GM21515 (cell line): ENCODE measurements at regions not wholly inside any gene's neighbourhood (a gene's known extent, or its start where the extent isn't known, plus 50 kb on each side); places are given as distances from the start of the nearest gene placed in this dataset.
"Not testable (repeated sequence)": the region's sequence is repeated elsewhere in the genome, so short reads cannot be mapped to it uniquely, and the experiment has no call there.

ENCODE experiments used
- ATAC-seq: cut with Tn5 transposase; IDR thresholded peaks from one replicate; pipeline ENCODE4 v1.9.1; 2021; ENCODE audit not compliant: unreplicated experiment

GRCh38 chr22:48722661-48723060 is 1105.0 kb downstream of the BRD1 start:
- no peak for ATAC-seq

- no peak for ATAC-seq
These were observed 1106.3 kb downstream of the BRD1 start for GRCh38 chr22:48721395-48721669.

GRCh38 chr22:48720662-48721394 is 1106.8 kb downstream of the BRD1 start:
- no peak for ATAC-seq

- ATAC-seq, result no peak
These were observed 1107.6 kb downstream of the BRD1 start for GRCh38 chr22:48719978-48720661.

GRCh38 chr22:48718818-48719500 is 1108.7 kb downstream of the BRD1 start:
- ATAC-seq, result no peak

GRCh38 chr22:48717883-48718817 is 1109.5 kb downstream of the BRD1 start:
- no peak for ATAC-seq

GRCh38 chr22:48717076-48717810 is 1110.4 kb downstream of the BRD1 start:
- no peak for ATAC-seq

- ATAC-seq, result not testable (repeated sequence)
These were observed 1111.5 kb downstream of the BRD1 start for GRCh38 chr22:48716154-48716553.

GRCh38 chr22:48715511-48715910 is 1112.2 kb downstream of the BRD1 start:
- no peak for ATAC-seq

GRCh38 chr22:48714231-48714630 is 1113.4 kb downstream of the BRD1 start:
- ATAC-seq, result no peak

GRCh38 chr22:48713272-48714205 is 1114.1 kb downstream of the BRD1 start:
- no peak for ATAC-seq

GRCh38 chr22:48712558-48713271 is 1115.0 kb downstream of the BRD1 start:
- no peak for ATAC-seq

GRCh38 chr22:48711669-48712068 is 1116.0 kb downstream of the BRD1 start:
- no peak for ATAC-seq

GRCh38 chr22:48711031-48711431 is 1116.6 kb downstream of the BRD1 start:
- ATAC-seq, result no peak

- no peak for ATAC-seq
These were observed 1117.3 kb downstream of the BRD1 start for GRCh38 chr22:48710410-48710809.

- no peak for ATAC-seq
These were observed 1117.7 kb downstream of the BRD1 start for GRCh38 chr22:48709976-48710375.

- no peak for ATAC-seq
These were observed 1118.2 kb downstream of the BRD1 start for GRCh38 chr22:48709453-48709852.

- ATAC-seq, result no peak
These were observed 1119.0 kb downstream of the BRD1 start for GRCh38 chr22:48708558-48709245.
